Fibroblast of mammary gland (primary cell): ENCODE measurements at regions not wholly inside any gene's neighbourhood (a gene's known extent, or its start where the extent isn't known, plus 50 kb on each side); places are given as distances from the start of the nearest gene placed in this dataset.
A peak's percentile ranks its signal among the peaks of the same experiment; 100 is the strongest.

Experiments
- DNase-seq: peaks from one replicate; pipeline ENCODE4 v3.0.0-alpha.2; 2010; ENCODE audit warnings: low read depth
- H3K4me3 ChIP-seq: 2 replicates; pipeline ENCODE4 v1.5.1; 2011; ENCODE audit warnings: low read depth, mild to moderate bottlenecking, low read length, moderate library complexity; ENCODE audit not compliant: control insufficient read depth
- TF ChIP-seq, protein P1 (sequence below): conservative IDR thresholded peaks from 2 replicates; pipeline ENCODE4 v1.5.1; 2011; ENCODE audit warnings: low read depth, low read length, inconsistent platforms; ENCODE audit not compliant: control insufficient read depth, insufficient read depth

GRCh38 chr2:22998359-22998758 lies 386.6 kb upstream of the KLHL29 start:
- TF ChIP-seq, protein P1, sequence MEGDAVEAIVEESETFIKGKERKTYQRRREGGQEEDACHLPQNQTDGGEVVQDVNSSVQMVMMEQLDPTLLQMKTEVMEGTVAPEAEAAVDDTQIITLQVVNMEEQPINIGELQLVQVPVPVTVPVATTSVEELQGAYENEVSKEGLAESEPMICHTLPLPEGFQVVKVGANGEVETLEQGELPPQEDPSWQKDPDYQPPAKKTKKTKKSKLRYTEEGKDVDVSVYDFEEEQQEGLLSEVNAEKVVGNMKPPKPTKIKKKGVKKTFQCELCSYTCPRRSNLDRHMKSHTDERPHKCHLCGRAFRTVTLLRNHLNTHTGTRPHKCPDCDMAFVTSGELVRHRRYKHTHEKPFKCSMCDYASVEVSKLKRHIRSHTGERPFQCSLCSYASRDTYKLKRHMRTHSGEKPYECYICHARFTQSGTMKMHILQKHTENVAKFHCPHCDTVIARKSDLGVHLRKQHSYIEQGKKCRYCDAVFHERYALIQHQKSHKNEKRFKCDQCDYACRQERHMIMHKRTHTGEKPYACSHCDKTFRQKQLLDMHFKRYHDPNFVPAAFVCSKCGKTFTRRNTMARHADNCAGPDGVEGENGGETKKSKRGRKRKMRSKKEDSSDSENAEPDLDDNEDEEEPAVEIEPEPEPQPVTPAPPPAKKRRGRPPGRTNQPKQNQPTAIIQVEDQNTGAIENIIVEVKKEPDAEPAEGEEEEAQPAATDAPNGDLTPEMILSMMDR: no peak
- no peak overlapping the region for H3K4me3 ChIP-seq
- peak; percentile 26 for DNase-seq

DNA sequence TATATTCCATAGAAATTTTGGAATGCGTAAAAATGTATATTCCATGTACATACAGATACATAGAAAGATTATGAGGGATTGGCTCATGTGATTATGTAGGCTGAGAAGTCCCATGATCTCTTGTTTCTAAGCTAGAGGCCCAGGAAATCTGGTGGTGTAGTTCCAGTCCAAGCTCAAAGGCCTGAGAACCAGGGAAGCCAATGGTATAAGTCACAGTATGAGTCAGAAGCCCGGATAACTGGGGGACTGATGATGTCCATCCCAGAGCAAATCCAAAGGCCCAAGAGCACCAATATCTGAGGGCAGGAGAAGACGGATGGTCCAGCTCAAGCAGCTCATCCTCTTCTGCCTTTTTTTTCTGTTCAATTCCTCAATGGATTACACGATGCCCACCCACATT lies 385.0 kb upstream of the KLHL29 start:
- TF ChIP-seq, protein P1: no peak
- peak; percentile 47 for DNase-seq
- no peak overlapping the region for H3K4me3 ChIP-seq

GRCh38 chr2:23002234-23002633 lies 382.7 kb upstream of the KLHL29 start:
- TF ChIP-seq, protein P1: no peak

GRCh38 chr2:23005469-23005868 lies 379.5 kb upstream of the KLHL29 start:
- no peak overlapping the region for H3K4me3 ChIP-seq
- TF ChIP-seq, protein P1: no peak
- DNase-seq: no peak

More at GRCh38 chr2:23002234-23002633, 382.7 kb upstream of the KLHL29 start:
- H3K4me3 ChIP-seq: no peak overlapping the region
- DNase-seq: no peak

- no peak for DNase-seq
- TF ChIP-seq, protein P1: no peak
- no peak overlapping the region for H3K4me3 ChIP-seq
Measured at GRCh38 chr2:23007631-23008235, 377.2 kb upstream of the KLHL29 start.

DNA sequence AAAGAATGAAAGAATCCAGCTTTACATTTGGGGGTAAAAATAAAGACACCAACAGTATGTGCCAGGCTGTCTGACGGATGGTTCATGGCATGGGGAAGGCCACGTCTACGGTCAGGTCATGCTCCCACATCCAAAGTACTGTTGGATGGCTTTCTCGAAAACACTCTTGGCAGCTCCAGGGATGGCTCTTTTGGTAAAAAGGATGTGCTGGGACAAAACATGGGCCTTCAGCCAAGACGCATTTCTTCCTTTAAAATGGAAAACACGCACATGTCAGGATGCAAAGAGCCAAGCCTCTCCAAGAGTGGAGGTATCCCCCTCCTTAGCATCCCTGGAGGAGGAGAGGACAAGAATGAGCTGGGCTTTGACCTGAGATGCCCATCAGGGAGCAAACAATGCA lies 376.5 kb upstream of the KLHL29 start:
- TF ChIP-seq, protein P1: no peak
- no peak for DNase-seq
- H3K4me3 ChIP-seq: no peak overlapping the region

DNA sequence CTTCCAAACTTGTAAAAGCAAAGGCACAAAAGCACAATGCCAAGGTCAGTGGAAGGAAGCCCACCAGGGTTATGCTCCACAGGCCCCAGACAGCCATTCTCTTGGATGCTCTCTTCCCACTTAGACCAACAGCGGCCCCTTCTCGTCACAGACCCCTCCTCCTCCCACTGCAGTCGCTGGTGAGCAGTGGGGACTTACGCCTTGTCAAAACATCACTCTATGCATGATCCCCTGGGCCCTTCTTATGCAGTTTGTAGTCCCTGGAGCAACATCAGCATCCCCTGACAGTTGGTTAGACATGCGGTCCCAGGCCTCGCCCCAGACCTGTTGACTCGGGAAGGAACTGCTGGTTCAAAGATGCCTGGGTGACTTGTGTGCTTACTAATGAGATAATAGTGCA lies 376.0 kb upstream of the KLHL29 start:
- no peak for DNase-seq
- H3K4me3 ChIP-seq: no peak overlapping the region
- TF ChIP-seq, protein P1: no peak
